HCT116 (cell line): ENCODE measurements at regions not wholly inside any gene's neighbourhood (a gene's known extent, or its start where the extent isn't known, plus 50 kb on each side); places are given as distances from the start of the nearest gene placed in this dataset.

ENCODE experiments used
- ATF3 ChIP-seq: IDR thresholded peaks from 2 replicates; pipeline ENCODE4 v1.6.1; 2012
- CBX3 ChIP-seq: IDR thresholded peaks from 2 replicates; pipeline ENCODE4 v1.6.1; 2012; ENCODE audit warnings: low read depth
- CEBPB ChIP-seq: IDR thresholded peaks from 2 replicates; pipeline ENCODE4 v1.6.1; 2012; ENCODE audit warnings: low read depth
- CTCF ChIP-seq, 3 experiments: fragments of 200-600 bp in 1 of 3; sonication (generic) in 1 of 3; IDR thresholded peaks in 2 of 3; conservative IDR thresholded peaks in 1 of 3; 2 replicates each; pipeline ENCODE4 v1.5.1; 2012 to 2017; ENCODE audit warnings: low read depth in 2 of 3, low read length in 2 of 3, antibody characterized with exemption in 1 of 3, borderline replicate concordance in 1 of 3, control low read depth in 1 of 3, mild to moderate bottlenecking in 1 of 3, mixed read lengths in 1 of 3, mixed run types in 1 of 3, moderate library complexity in 1 of 3; ENCODE audit not compliant: insufficient read depth in 1 of 3
- ELF1 ChIP-seq: IDR thresholded peaks from 2 replicates; pipeline ENCODE4 v1.6.1; 2012; ENCODE audit warnings: low read depth, borderline replicate concordance
- EZH2phosphoT487 ChIP-seq: fragments of 200-600 bp; IDR thresholded peaks from 2 replicates; pipeline ENCODE4 v1.6.1; 2018; ENCODE audit warnings: antibody characterized with exemption, borderline replicate concordance
- JUND ChIP-seq: IDR thresholded peaks from 2 replicates; pipeline ENCODE4 v1.6.1; 2012
- POLR2A ChIP-seq: IDR thresholded peaks from 2 replicates; pipeline ENCODE4 v1.7.0; 2011; ENCODE audit warnings: borderline replicate concordance; ENCODE audit not compliant: insufficient read depth, insufficient read length; ENCODE audit errors: extremely low read depth
- POLR2AphosphoS5 ChIP-seq: IDR thresholded peaks from 2 replicates; pipeline ENCODE4 v1.6.1; 2011; ENCODE audit warnings: mild to moderate bottlenecking, low read depth, low read length, moderate library complexity
- RAD21 ChIP-seq: IDR thresholded peaks from 2 replicates; pipeline ENCODE4 v1.6.1; 2012; ENCODE audit warnings: low read depth, mild to moderate bottlenecking
- SIN3A ChIP-seq: IDR thresholded peaks from 2 replicates; pipeline ENCODE4 v1.6.1; 2012; ENCODE audit warnings: low read depth
- SP1 ChIP-seq: IDR thresholded peaks from 2 replicates; pipeline ENCODE4 v1.6.1; 2012; ENCODE audit warnings: low read depth
- YY1 ChIP-seq: IDR thresholded peaks from 2 replicates; pipeline ENCODE4 v1.6.1; 2011; ENCODE audit warnings: low read length, low read depth, moderate library complexity, mild to moderate bottlenecking; ENCODE audit not compliant: insufficient replicate concordance; ENCODE audit errors: extremely low read depth
- ZFX ChIP-seq: fragments of 450-650 bp; IDR thresholded peaks from 2 replicates; pipeline ENCODE4 v1.6.1; 2017

GRCh38 chr6:122872311-122872710 is 83.3 kb downstream of the SMPDL3A start:
- no peak for TF ChIP-seq CTCF (IDR thresholded peaks at IDR 0.05 in 2 of 3, conservative IDR thresholded peaks at IDR 0.05 in 1 of 3; ENCODE audit: borderline replicate concordance in 1 of 3, insufficient read depth in 1 of 3, low read depth in 2 of 3, low read length in 2 of 3)
- no peak for TF ChIP-seq POLR2A
- TF ChIP-seq RAD21 = no peak
- TF ChIP-seq CEBPB = no peak
- TF ChIP-seq SP1 = no peak
- TF ChIP-seq ELF1 = no peak
- TF ChIP-seq YY1 = no peak
- TF ChIP-seq ZFX = no peak
- TF ChIP-seq JUND = no peak
- no peak for TF ChIP-seq SIN3A
- no peak for TF ChIP-seq ATF3
- TF ChIP-seq POLR2AphosphoS5 = no peak
- no peak for TF ChIP-seq EZH2phosphoT487
- TF ChIP-seq CBX3 = no peak
